Activated CD4-positive, alpha-beta memory T cell treated with anti-CD3 and anti-CD28 coated beads, Interleukin-2, amount 10 ng/mL, durations not matched to agents 7 days and 5 days (primary cell): ENCODE measurements at regions not wholly inside any gene's neighbourhood (a gene's known extent, or its start where the extent isn't known, plus 50 kb on each side); places are given as distances from the start of the nearest gene placed in this dataset.
"Not testable (repeated sequence)": the region's sequence is repeated elsewhere in the genome, so short reads cannot be mapped to it uniquely, and the experiment has no call there.

Source experiments
- CTCF ChIA-PET: fragments of 350-600 bp; sonication (Branson Sonifier 250); formaldehyde crosslinking; loops from one replicate; lab custom pipeline; 2021; ENCODE audit warnings: antibody characterized with exemption, inconsistent platforms; lab: Charles Lee
- POLR2A ChIA-PET: fragments of 350-600 bp; sonication (Branson Sonifier 250); formaldehyde crosslinking; loops from one replicate; lab custom pipeline; 2021; ENCODE audit warnings: antibody characterized with exemption; lab: Charles Lee
- DNase-seq: peaks from one replicate; pipeline ENCODE4 v3.0.0-alpha.2; 2020
- H3K27ac Mint-ChIP-seq: one replicate; pipeline ENCODE4 v1.8.0; 2021; ENCODE audit warnings: mild to moderate bottlenecking, mixed read lengths
- H3K27me3 Mint-ChIP-seq: one replicate; pipeline ENCODE4 v1.8.0; 2021; ENCODE audit warnings: mixed read lengths
- H3K36me3 Mint-ChIP-seq: one replicate; pipeline ENCODE4 v1.8.0; 2021; ENCODE audit warnings: low read depth, mixed read lengths
- H3K4me1 Mint-ChIP-seq: one replicate; pipeline ENCODE4 v1.8.0; 2021; ENCODE audit warnings: mixed read lengths
- H3K4me3 Mint-ChIP-seq: one replicate; pipeline ENCODE4 v1.8.0; 2021; ENCODE audit warnings: mild to moderate bottlenecking, mixed read lengths
- H3K9me3 Mint-ChIP-seq: one replicate; pipeline ENCODE4 v1.8.0; 2021; ENCODE audit warnings: mixed read lengths

DNA sequence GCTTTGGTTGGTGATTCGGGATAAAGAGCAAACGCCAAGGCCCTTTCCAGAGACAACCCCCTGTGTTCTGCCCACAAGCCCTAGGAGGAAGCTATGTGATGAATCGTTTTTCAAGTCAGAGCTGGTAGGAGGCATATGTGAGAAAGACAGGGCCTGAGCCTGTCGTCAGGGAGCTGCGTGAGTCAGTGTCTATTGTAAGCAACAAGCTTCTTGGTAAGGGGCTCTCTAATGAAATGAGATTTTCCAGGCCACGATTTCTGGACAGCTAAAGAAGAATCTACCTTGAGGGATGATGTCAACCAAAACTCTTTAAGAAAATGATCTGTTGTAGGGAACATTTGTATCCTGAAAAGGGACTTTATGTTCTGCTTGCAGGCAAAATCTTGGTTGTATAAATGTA lies 318.9 kb upstream of the IL12A start:
- Mint-ChIP-seq H3K27ac (no peak overlapping the region), H3K27me3 (no peaks in the 10 kb centered on the region), H3K9me3 (no peaks in the 10 kb centered on the region), H3K4me3 (no peak overlapping the region), H3K4me1 (no peaks in the 10 kb centered on the region), H3K36me3 (no peaks in the 10 kb centered on the region)
- POLR2A ChIA-PET: no interaction called here
- no peak for DNase-seq
- CTCF ChIA-PET: no interaction called here

GRCh38 chr3:159672728-159673688 lies 315.6 kb upstream of the IL12A start:
- H3K4me1 Mint-ChIP-seq: no peaks in the 10 kb centered on the region
- no peak overlapping the region for H3K4me3 Mint-ChIP-seq
- H3K27me3 Mint-ChIP-seq: no peaks in the 10 kb centered on the region
- POLR2A ChIA-PET: no interaction called here
- no peaks in the 10 kb centered on the region for H3K36me3 Mint-ChIP-seq
- CTCF ChIA-PET: interaction anchor here (0.6 kb wide), 1 partner anchor 163 kb away, joined by 3 read pairs; no protein-coding TSS in a partner anchor
- no peak for DNase-seq
- no peaks in the 10 kb centered on the region for H3K9me3 Mint-ChIP-seq
- no peak overlapping the region for H3K27ac Mint-ChIP-seq

DNA sequence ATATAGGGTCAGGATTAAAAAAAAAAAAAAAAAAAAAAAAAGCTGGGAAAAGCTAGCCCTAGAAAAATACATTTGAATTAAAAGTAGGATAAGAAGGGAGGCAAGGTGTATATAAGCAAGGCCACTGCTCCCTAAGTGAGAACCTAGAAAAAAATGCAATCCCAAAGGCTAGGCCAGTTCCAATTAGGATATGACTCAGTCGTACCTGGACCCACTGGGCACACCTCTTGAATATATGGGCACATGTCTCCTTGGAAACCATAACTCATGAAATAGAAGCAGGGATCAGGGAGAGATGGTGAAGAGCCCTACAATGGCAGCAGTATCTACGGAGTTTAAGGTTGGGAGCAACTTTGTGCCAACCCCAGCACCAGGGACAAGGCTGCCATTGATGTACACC lies 314.1 kb upstream of the IL12A start:
- no peaks in the 10 kb centered on the region for H3K36me3 Mint-ChIP-seq
- no peaks in the 10 kb centered on the region for H3K4me1 Mint-ChIP-seq
- ChIA-PET CTCF (no interaction called here), POLR2A (no interaction called here)
- no peak overlapping the region for H3K27ac Mint-ChIP-seq
- no peak for DNase-seq
- H3K9me3 Mint-ChIP-seq: no peaks in the 10 kb centered on the region
- H3K4me3 Mint-ChIP-seq: no peak overlapping the region
- H3K27me3 Mint-ChIP-seq: no peaks in the 10 kb centered on the region

- DNase-seq: no peak
- no peaks in the 10 kb centered on the region for H3K27me3 Mint-ChIP-seq
- H3K9me3 Mint-ChIP-seq: no peaks in the 10 kb centered on the region
- no peaks in the 10 kb centered on the region for H3K4me1 Mint-ChIP-seq
- no peak overlapping the region for H3K27ac Mint-ChIP-seq
- POLR2A ChIA-PET: no interaction called here
- no peak overlapping the region for H3K4me3 Mint-ChIP-seq
- CTCF ChIA-PET: no interaction called here
- H3K36me3 Mint-ChIP-seq: no peaks in the 10 kb centered on the region
Measured at GRCh38 chr3:159675285-159675684, 313.4 kb upstream of the IL12A start.

DNA sequence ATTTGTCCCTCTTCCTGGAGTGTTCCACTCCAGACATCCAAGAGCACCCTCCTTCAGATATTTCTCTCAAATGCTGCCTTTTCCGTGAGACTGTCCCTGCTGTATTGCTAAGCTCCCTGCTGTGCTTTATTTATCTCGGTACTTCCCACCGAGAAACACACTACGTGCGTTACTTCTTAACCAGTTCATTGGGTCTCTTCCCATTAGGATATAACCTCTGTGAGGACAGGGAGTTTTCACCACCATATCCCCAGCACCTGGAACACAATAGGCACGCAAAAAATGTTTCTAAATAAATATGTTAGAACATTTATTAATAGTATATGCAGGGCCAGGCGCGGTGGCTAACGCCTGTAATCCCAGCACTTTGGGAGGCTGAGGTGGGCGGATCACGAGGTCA lies 308.7 kb upstream of the IL12A start:
- no peaks in the 10 kb centered on the region for H3K36me3 Mint-ChIP-seq
- H3K27me3 Mint-ChIP-seq: no peaks in the 10 kb centered on the region
- H3K27ac Mint-ChIP-seq: no peak overlapping the region
- H3K9me3 Mint-ChIP-seq: no peaks in the 10 kb centered on the region
- no peak for DNase-seq
- CTCF ChIA-PET: no interaction called here
- H3K4me1 Mint-ChIP-seq: no peaks in the 10 kb centered on the region
- POLR2A ChIA-PET: no interaction called here
- H3K4me3 Mint-ChIP-seq: no peak overlapping the region

DNA sequence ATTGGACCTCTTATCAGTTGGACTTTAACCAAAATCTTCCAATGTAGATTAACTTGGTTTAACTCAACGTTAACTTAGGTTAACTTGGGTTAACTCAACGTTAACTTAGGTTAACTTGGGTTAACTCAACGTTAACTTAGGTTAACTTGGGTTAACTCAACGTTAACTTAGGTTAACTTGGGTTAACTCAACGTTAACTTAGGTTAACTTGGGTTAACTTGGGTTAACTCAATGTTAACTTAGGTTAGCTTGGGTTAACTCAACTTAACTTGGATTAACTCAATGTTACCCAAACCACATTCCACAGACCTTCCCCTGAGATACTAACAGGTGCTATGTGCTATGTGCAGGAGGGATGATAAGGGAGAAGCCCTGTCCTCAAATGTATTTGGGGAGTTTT lies 306.9 kb upstream of the IL12A start:
- H3K27me3 Mint-ChIP-seq, CTCF ChIA-PET, H3K4me1 Mint-ChIP-seq, H3K27ac Mint-ChIP-seq, H3K9me3 Mint-ChIP-seq, H3K36me3 Mint-ChIP-seq, DNase-seq, H3K4me3 Mint-ChIP-seq, POLR2A ChIA-PET: not testable (repeated sequence)

DNA sequence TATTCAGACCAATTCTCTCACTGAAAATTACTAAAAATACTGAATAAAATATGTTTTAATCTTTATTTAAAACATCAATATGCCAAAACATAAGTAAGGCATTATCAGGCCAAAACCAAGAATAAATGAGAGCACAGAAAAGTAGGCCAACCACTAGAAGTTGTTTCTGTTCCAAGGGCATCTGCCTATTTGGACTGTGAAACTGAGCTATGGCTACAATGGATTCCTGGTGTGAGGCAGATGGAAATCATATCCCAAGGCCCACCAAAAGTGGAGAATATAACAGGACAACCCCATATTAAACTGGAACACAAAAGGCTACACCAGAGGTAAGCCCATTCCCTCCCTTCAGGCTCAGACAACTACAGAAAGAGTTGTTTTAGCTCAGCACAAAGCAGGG lies 302.8 kb upstream of the IL12A start:
- CTCF ChIA-PET: no interaction called here

DNA sequence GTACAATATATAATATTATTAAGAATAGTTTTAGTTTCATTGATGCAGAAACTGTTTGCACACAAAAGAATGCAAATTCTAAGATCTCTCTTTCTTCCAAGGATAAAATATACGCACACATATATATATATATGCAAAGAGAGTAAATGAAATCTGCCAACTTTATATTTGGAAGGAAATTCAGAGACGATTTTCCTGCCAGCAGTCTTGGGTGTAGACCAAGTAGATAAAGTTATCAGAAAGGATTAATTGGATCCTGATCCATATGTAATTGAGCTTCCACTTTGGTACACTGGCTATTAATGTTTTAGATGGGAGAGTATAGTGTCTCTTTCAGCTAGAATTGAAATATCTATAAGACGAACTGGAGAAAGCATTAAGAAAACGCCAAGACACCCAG lies 295.4 kb upstream of the IL12A start:
- POLR2A ChIA-PET: no interaction called here
- Mint-ChIP-seq H3K4me1 (no peaks in the 10 kb centered on the region), H3K9me3 (peaks cover 1% of the 10 kb centered on the region), H3K36me3 (no peaks in the 10 kb centered on the region), H3K4me3 (no peak overlapping the region), H3K27ac (no peak overlapping the region), H3K27me3 (no peaks in the 10 kb centered on the region)
- CTCF ChIA-PET: no interaction called here
- DNase-seq: no peak

More for the DNA sequence above, 302.8 kb upstream of the IL12A start:
- POLR2A ChIA-PET: no interaction called here
- DNase-seq: no peak
- no peaks in the 10 kb centered on the region for H3K36me3 Mint-ChIP-seq
- H3K27me3 Mint-ChIP-seq: no peaks in the 10 kb centered on the region
- H3K4me1 Mint-ChIP-seq: no peaks in the 10 kb centered on the region
- H3K9me3 Mint-ChIP-seq: peaks cover 4% of the 10 kb centered on the region
- H3K4me3 Mint-ChIP-seq: no peak overlapping the region
- H3K27ac Mint-ChIP-seq: no peak overlapping the region

DNA sequence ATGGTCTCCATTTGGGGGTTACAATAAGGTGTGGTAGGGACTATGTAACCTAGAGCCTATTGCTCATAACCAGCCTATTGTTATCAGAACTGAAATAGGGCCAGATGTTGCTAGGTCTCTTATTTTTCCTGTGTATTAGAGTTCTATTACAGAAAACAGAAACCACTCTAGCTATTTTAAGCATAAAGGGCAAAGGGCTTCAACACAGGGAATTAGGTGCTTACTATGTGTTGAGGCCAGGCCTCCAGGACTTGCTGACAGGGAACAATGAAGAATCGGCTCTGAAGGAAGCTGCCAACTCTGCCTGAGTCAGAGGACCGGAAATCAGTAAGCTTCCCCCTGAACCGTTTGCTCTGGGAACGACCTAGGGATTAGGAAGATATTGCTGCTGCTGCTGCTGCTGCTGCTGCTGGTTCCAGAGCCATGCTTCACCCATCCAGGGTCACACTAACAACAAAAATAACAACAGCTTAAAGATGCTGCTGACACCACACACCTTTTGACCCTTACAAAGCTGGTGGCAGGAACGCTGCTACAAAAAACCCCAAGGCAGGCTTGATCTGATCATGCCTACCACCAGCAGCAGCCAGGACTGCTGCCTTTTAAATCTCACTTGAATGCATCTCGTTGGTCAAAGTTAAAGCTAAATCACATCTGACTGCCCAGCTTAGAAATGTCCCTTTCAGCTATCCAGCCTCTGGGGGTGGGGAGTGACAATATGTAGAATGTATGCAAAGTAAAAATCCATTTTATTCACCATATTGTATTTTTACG lies 276.9 kb upstream of the IL12A start:
- no peaks in the 10 kb centered on the region for H3K4me1 Mint-ChIP-seq

DNA sequence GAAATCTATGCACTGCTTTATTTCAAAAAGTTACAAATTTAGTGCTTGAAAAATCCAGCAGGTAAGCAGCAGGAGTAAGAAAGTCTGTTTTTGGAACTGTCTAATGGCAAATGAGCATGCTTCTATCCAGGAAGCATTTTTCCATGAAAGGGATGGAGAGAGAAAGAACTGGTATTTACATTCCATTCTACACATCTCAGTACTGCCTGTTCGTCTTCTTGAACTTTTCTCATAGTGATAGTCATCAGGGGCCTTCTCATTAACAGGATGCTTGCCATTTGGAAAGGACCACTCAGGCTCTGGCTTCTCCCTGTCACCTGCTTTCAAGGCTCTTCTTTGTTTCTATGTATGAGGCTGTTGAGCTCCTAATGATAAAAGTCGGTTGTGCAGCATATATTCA lies 267.3 kb upstream of the IL12A start:
- Mint-ChIP-seq H3K27me3 (no peaks in the 10 kb centered on the region), H3K27ac (no peak overlapping the region), H3K4me3 (no peak overlapping the region), H3K36me3 (no peaks in the 10 kb centered on the region), H3K4me1 (no peaks in the 10 kb centered on the region), H3K9me3 (no peaks in the 10 kb centered on the region)
- no peak for DNase-seq
- ChIA-PET CTCF (no interaction called here), POLR2A (no interaction called here)

More for the DNA sequence above, 276.9 kb upstream of the IL12A start:
- Mint-ChIP-seq H3K36me3 (no peaks in the 10 kb centered on the region), H3K4me3 (no peak overlapping the region), H3K27ac (no peak overlapping the region), H3K27me3 (no peaks in the 10 kb centered on the region), H3K9me3 (no peaks in the 10 kb centered on the region)
- DNase-seq: no peak
- ChIA-PET POLR2A (no interaction called here), CTCF (no interaction called here)

DNA sequence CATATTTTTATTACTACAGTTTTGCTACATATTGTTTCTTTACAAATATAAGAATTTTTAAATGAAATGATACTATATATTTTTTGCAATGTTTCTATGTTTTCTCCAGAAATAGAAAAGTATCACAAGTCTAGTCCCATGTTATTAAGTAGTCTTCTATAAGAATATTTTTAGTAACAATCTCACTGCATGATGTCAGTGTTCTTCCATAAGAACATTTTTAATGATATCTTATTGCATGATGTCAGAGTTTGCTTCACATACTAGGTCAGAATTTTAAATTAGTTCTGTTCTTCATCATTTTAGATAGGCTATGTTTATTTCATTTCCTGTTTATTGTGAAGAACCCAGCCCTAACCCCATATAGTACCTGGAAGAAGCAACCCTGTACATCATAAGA lies 265.3 kb upstream of the IL12A start:
- CTCF ChIA-PET: no interaction called here
- Mint-ChIP-seq H3K9me3 (no peaks in the 10 kb centered on the region), H3K27ac (no peak overlapping the region), H3K27me3 (no peaks in the 10 kb centered on the region), H3K4me1 (no peaks in the 10 kb centered on the region), H3K4me3 (no peak overlapping the region), H3K36me3 (no peaks in the 10 kb centered on the region)
- POLR2A ChIA-PET: no interaction called here
- no peak for DNase-seq

GRCh38 chr3:159724627-159725026 lies 264.0 kb upstream of the IL12A start:
- H3K27me3 Mint-ChIP-seq: no peaks in the 10 kb centered on the region
- H3K9me3 Mint-ChIP-seq: no peaks in the 10 kb centered on the region
- no peaks in the 10 kb centered on the region for H3K4me1 Mint-ChIP-seq
- POLR2A ChIA-PET: interaction anchor here (0.5 kb wide), 1 partner anchor 404 kb away, joined by 3 read pairs; no protein-coding TSS in a partner anchor
- H3K27ac Mint-ChIP-seq: no peak overlapping the region
- CTCF ChIA-PET: no interaction called here
- H3K36me3 Mint-ChIP-seq: no peaks in the 10 kb centered on the region
- DNase-seq: no peak
- no peak overlapping the region for H3K4me3 Mint-ChIP-seq

DNA sequence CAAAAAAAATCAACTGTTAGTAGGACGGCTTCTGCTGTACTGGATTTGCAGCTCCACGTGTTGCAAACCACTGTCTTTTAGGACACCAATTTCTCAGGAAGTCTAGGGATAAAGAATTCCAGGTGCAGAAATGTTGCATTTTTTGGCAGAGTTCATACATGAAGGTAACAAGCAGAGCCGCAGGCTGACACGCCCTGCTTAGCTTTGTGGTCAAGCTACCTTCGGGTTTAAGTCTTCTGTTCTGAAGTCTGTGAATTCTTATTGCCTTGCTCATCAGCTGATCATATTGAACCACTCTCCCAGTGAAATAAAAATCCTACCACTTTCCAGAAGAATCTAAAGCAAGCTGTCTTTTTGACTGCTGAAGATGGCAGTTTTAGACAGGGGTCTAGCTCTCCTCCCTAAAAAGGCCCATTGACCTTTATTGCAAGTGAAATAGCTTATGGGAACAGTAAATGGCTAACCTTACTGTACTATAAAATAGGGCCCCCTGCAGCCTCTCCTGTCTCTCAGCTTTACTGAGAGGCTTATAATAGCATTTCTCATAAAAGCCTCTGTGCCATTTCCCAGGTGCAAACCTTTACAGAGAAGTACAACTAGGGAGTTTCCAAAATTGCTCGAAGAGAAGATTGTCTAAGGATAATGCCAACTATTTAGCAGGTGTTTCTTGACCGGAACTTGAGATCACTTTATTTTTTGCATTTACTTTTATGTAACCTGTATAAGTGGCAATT lies 262.2 kb upstream of the IL12A start:
- CTCF ChIA-PET: no interaction called here
- Mint-ChIP-seq H3K27me3 (no peaks in the 10 kb centered on the region), H3K4me3 (no peak overlapping the region), H3K9me3 (no peaks in the 10 kb centered on the region), H3K27ac (no peak overlapping the region), H3K36me3 (no peaks in the 10 kb centered on the region), H3K4me1 (no peaks in the 10 kb centered on the region)
- no peak for DNase-seq
- POLR2A ChIA-PET: no interaction called here
